ENCODE measurements at regions not wholly inside any gene's neighbourhood (a gene's known extent, or its start where the extent isn't known, plus 50 kb on each side); places are given as distances from the start of the nearest gene placed in this dataset.

DNA sequence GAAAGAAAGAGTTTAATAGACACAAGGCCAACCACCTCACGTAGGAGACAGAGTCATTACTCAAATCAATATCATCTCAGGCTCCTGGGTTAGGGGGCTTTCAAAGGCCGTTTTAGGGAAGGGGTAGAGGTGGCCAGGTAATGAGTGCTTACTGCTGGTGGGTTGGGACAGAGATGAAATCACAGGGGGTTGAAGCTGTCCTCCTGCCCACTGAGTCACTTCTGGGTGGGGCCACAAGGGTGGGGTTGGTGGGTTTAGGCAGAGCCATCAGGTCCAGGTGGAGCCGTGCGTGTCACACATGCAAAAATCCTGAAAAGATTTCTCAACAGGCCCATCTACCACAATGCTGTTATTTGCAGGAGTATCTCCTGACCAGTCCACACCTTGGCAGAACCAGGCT is 167.0 kb upstream of the EXOC2 start:
- no peak for TF ChIP-seq CTCF (conservative IDR thresholded peaks at IDR 0.05 in 1 of 2, IDR thresholded peaks at IDR 0.05 in 1 of 2; ENCODE audit: low read depth in 1 of 2, low read length in 2 of 2)
- TF ChIP-seq EZH2 (IDR thresholded peaks at IDR 0.05; ENCODE audit: low read length, missing control alignments) = no peak
